NCI-H2196 treated with DMSO at 0.1 percent for 48 hours (cell line): ENCODE measurements at regions not wholly inside any gene's neighbourhood (a gene's known extent, or its start where the extent isn't known, plus 50 kb on each side); places are given as distances from the start of the nearest gene placed in this dataset.

ENCODE experiments used
- DNase-seq: peaks from one replicate; lab custom pipeline; 2025; ENCODE audit not compliant: unreplicated experiment; lab: John Stamatoyannopoulos, UW

- DNase-seq = no peak
These were observed 283.1 kb downstream of the XXYLT1 start for GRCh38 chr3:194987571-194988494.

GRCh38 chr3:194988495-194989165 lies 282.3 kb downstream of the XXYLT1 start:
- DNase-seq = no peak

- no peak for DNase-seq
These were observed 281.7 kb downstream of the XXYLT1 start for GRCh38 chr3:194989241-194989640.

- no peak for DNase-seq
These were observed 280.3 kb downstream of the XXYLT1 start for GRCh38 chr3:194990454-194991337.

- DNase-seq = no peak
These were observed 279.7 kb downstream of the XXYLT1 start for GRCh38 chr3:194991338-194991654.

- no peak for DNase-seq
These were observed 277.1 kb downstream of the XXYLT1 start for GRCh38 chr3:194993896-194994295.

GRCh38 chr3:194994551-194994981 lies 276.4 kb downstream of the XXYLT1 start:
- no peak for DNase-seq

- DNase-seq = no peak
These were observed 275.6 kb downstream of the XXYLT1 start for GRCh38 chr3:194995334-194995733.

GRCh38 chr3:194995922-194996321 lies 275.0 kb downstream of the XXYLT1 start:
- DNase-seq = no peak

- DNase-seq = no peak
These were observed 274.2 kb downstream of the XXYLT1 start for GRCh38 chr3:194996746-194997145.

GRCh38 chr3:194998417-194998816 lies 272.5 kb downstream of the XXYLT1 start:
- no peak for DNase-seq

GRCh38 chr3:194998948-194999347 lies 272.0 kb downstream of the XXYLT1 start:
- DNase-seq = no peak

- DNase-seq = no peak
These were observed 271.5 kb downstream of the XXYLT1 start for GRCh38 chr3:194999491-194999890.

- DNase-seq = no peak
These were observed 269.7 kb downstream of the XXYLT1 start for GRCh38 chr3:195001261-195001660.

- DNase-seq = peak; percentile 100
These were observed 268.7 kb downstream of the XXYLT1 start for GRCh38 chr3:195001961-195002861.

- DNase-seq = no peak
These were observed 267.7 kb downstream of the XXYLT1 start for GRCh38 chr3:195003006-195003892.

- DNase-seq = no peak
These were observed 267.1 kb downstream of the XXYLT1 start for GRCh38 chr3:195003893-195004289.

GRCh38 chr3:195004512-195005250 lies 266.3 kb downstream of the XXYLT1 start:
- DNase-seq = no peak

- DNase-seq = no peak
These were observed 265.7 kb downstream of the XXYLT1 start for GRCh38 chr3:195005251-195005620.
